ENCODE measurements at regions not wholly inside any gene's neighbourhood (a gene's known extent, or its start where the extent isn't known, plus 50 kb on each side); places are given as distances from the start of the nearest gene placed in this dataset.

DNA sequence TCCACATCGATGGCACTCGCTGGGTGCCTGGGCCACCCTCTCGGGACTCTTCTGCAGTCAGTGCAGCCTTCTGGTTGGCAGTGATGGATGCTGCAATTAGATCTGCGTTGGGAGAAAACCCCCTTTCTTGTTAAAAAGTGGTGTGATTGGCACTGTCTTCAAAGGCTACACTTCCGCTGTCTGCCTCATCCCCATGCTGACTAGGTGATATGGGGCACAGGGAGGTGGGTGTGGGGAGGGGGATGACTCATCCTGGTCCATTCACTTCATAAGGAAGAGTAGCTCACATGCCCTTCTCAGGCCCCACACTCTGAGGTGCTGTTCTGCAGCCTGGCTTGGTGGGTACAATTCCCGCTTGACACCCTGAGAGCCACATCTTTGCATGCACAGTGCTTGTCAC is 77.4 kb downstream of the THNSL2 start:
- no peak overlapping the region for H3K27ac ChIP-seq
- TF ChIP-seq, protein P1, sequence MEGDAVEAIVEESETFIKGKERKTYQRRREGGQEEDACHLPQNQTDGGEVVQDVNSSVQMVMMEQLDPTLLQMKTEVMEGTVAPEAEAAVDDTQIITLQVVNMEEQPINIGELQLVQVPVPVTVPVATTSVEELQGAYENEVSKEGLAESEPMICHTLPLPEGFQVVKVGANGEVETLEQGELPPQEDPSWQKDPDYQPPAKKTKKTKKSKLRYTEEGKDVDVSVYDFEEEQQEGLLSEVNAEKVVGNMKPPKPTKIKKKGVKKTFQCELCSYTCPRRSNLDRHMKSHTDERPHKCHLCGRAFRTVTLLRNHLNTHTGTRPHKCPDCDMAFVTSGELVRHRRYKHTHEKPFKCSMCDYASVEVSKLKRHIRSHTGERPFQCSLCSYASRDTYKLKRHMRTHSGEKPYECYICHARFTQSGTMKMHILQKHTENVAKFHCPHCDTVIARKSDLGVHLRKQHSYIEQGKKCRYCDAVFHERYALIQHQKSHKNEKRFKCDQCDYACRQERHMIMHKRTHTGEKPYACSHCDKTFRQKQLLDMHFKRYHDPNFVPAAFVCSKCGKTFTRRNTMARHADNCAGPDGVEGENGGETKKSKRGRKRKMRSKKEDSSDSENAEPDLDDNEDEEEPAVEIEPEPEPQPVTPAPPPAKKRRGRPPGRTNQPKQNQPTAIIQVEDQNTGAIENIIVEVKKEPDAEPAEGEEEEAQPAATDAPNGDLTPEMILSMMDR (conservative IDR thresholded peaks at IDR 0.05): no peak

- no peak overlapping the region for H3K27ac ChIP-seq
- TF ChIP-seq, protein P1 (conservative IDR thresholded peaks at IDR 0.05): no peak
These were observed 75.0 kb downstream of the THNSL2 start for GRCh38 chr2:88245109-88245508.

- TF ChIP-seq, protein P1 (conservative IDR thresholded peaks at IDR 0.05): no peak
- H3K27ac ChIP-seq: no peak overlapping the region
These were observed 69.6 kb downstream of the THNSL2 start for GRCh38 chr2:88239781-88240180.

DNA sequence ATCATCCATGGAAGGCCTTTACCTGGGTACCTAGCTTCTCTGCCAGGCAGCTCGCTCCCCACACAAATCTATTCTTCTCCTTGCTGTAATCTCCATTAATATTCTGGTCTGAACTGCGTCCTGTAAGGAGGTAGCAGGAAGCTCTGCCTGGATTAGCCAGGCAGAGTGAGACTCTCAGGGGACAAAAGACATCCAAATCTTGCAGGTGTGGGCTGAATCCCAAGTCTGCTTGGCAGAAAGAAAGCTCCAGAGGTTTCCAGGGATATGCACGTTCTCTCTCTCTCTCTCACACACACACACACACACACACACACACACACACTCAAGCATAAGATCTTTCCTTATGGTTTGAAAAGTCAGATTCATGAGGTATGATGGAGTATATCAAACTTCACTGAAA is 66.5 kb downstream of the THNSL2 start:
- H3K27ac ChIP-seq: no peak overlapping the region
- TF ChIP-seq, protein P1 (conservative IDR thresholded peaks at IDR 0.05): no peak

Measured in VCaP (cell line).